Left ventricle myocardium inferior (tissue), 1 donor: ENCODE measurements at regions not wholly inside any gene's neighbourhood (a gene's known extent, or its start where the extent isn't known, plus 50 kb on each side); places are given as distances from the start of the nearest gene placed in this dataset.

ENCODE experiments used
- DNase-seq: peaks from one replicate; pipeline ENCODE4 v3.0.0-alpha.2; 2020
- H3K27ac ChIP-seq: fragments of 200-600 bp; replicated peaks from 2 replicates; pipeline ENCODE4 v1.8.0; 2021
- H3K27me3 ChIP-seq: fragments of 200-600 bp; 2 replicates; pipeline ENCODE4 v1.8.0; 2021; ENCODE audit warnings: low read depth
- H3K36me3 ChIP-seq: fragments of 200-600 bp; 2 replicates; pipeline ENCODE4 v1.8.0; 2021
- H3K4me1 ChIP-seq: fragments of 200-600 bp; 2 replicates; pipeline ENCODE4 v1.8.0; 2021
- H3K4me3 ChIP-seq: fragments of 200-600 bp; 2 replicates; pipeline ENCODE4 v1.8.0; 2021; ENCODE audit warnings: mild to moderate bottlenecking, moderate library complexity
- H3K9me3 ChIP-seq: fragments of 200-600 bp; replicated peaks from 2 replicates; pipeline ENCODE4 v1.8.0; 2021
- CTCF ChIP-seq: fragments of 200-600 bp; IDR thresholded peaks from 2 replicates; pipeline ENCODE4 v1.8.0; 2021; ENCODE audit warnings: antibody characterized with exemption, mild to moderate bottlenecking, borderline replicate concordance
- intact Hi-C: fragments of 100-400 bp; cut with micrococcal nuclease; formaldehyde crosslinking; loops from one replicate; pipeline ENCODE4 v1.11.0; 2022
- donor health status: DM: no; HTN: yes; CAD: no; lungs with severe emphysema.

- peaks cover 40% of the 10 kb centered on the region for H3K27me3 ChIP-seq
- H3K4me1 ChIP-seq: no peaks in the 10 kb centered on the region
- no peak overlapping the region for H3K4me3 ChIP-seq
- H3K9me3 ChIP-seq: no peaks in the 10 kb centered on the region
- no peak overlapping the region for H3K27ac ChIP-seq
- TF ChIP-seq CTCF: no peak
- DNase-seq: no peak
- no peaks in the 10 kb centered on the region for H3K36me3 ChIP-seq
- intact Hi-C loops: no loop called here
Measured at GRCh38 chr22:35204807-35205775, 52.2 kb upstream of the HMGXB4 start.

- no peak for DNase-seq
- no peak overlapping the region for H3K27ac ChIP-seq
Measured at GRCh38 chr22:35205961-35206360, 51.3 kb upstream of the HMGXB4 start.

GRCh38 chr22:35206889-35207288, 50.4 kb upstream of the HMGXB4 start:
- Histone ChIP-seq H3K27ac (no peak overlapping the region), H3K27me3 (peaks cover 47% of the 10 kb centered on the region), H3K4me3 (no peak overlapping the region), H3K4me1 (no peaks in the 10 kb centered on the region), H3K9me3 (no peaks in the 10 kb centered on the region), H3K36me3 (no peaks in the 10 kb centered on the region)
- no peak for TF ChIP-seq CTCF
- intact Hi-C loops: no loop called here
- no peak for DNase-seq

More at GRCh38 chr22:35205961-35206360, 51.3 kb upstream of the HMGXB4 start:
- Histone ChIP-seq H3K4me1 (no peaks in the 10 kb centered on the region), H3K27me3 (peaks cover 43% of the 10 kb centered on the region), H3K4me3 (no peak overlapping the region), H3K9me3 (no peaks in the 10 kb centered on the region), H3K36me3 (no peaks in the 10 kb centered on the region)
- no peak for TF ChIP-seq CTCF
- intact Hi-C loops: no loop called here
